ENCODE measurements at regions not wholly inside any gene's neighbourhood (a gene's known extent, or its start where the extent isn't known, plus 50 kb on each side); places are given as distances from the start of the nearest gene placed in this dataset.

GRCh38 chrX:5194806-5195205 lies 1033.9 kb downstream of the NLGN4X start (continued):
- TF ChIP-seq ZNF462 (CRISPR knock-in tag; IDR thresholded peaks at IDR 0.05) (no peak), ZNF114 (CRISPR knock-in tag; IDR thresholded peaks at IDR 0.05) (no peak), EZH2phosphoT487 (IDR thresholded peaks at IDR 0.05; ENCODE audit: unreplicated experiment) (no peak), ZNF331 (CRISPR knock-in tag; IDR thresholded peaks at IDR 0.05; ENCODE audit: low read depth) (no peak)

- DNase-seq (ENCODE audit: low spot score) (no peak), ATAC-seq (no peak)
- H3K27me3 Mint-ChIP-seq (ENCODE audit: insufficient read depth, low read depth, poor library complexity) = no peaks in the 10 kb centered on the region
- H3K9me2 ChIP-seq (ENCODE audit: insufficient read depth) = no peaks in the 10 kb centered on the region
- H3K4me1 ChIP-seq (ENCODE audit: insufficient read depth) = no peaks in the 10 kb centered on the region
- H3K79me2 ChIP-seq (replicated peaks; ENCODE audit: insufficient read depth) = no peaks in the 10 kb centered on the region
- H3K36me3 Mint-ChIP-seq (ENCODE audit: low read depth) = no peaks in the 10 kb centered on the region; the same call in 2 of the 3 replicates
- no peaks in the 10 kb centered on the region for H3F3A ChIP-seq (replicated peaks; ENCODE audit: low read depth)
- H3K9me3 Mint-ChIP-seq = 0 out of 3 replicates have a peak, but pooled peaks cover 2% of the 10 kb centered on the region
- H3K27ac ChIP-seq (ENCODE audit: low read depth) = no peak overlapping the region
- peak overlapping the region; percentile 28; the same call in 1 of the 2 replicates for H2AFZ ChIP-seq
- no peak overlapping the region for H3K4me3 Mint-ChIP-seq
- H3K4me3 ChIP-seq = no peak overlapping the region
- H3K36me3 ChIP-seq (ENCODE audit: insufficient read depth) = no peaks in the 10 kb centered on the region
- no peaks in the 10 kb centered on the region for H3K4me1 Mint-ChIP-seq
- no peaks in the 10 kb centered on the region for H4K20me1 ChIP-seq (replicated peaks; ENCODE audit: insufficient read depth)
- H3K27me3 ChIP-seq (ENCODE audit: insufficient read depth) = no peaks in the 10 kb centered on the region
- H3K27ac Mint-ChIP-seq = no peak overlapping the region
- no peak overlapping the region for H3K4me2 ChIP-seq
- TF ChIP-seq NANOG (IDR thresholded peaks at IDR 0.05; ENCODE audit: borderline replicate concordance) (no peak), EZH2 (IDR thresholded peaks at IDR 0.05; ENCODE audit: low read depth, unreplicated experiment) (no peak), CREB1 (CRISPR knock-in tag; IDR thresholded peaks at IDR 0.05; ENCODE audit: low read depth) (no peak), ZNF331 (CRISPR knock-in tag; IDR thresholded peaks at IDR 0.05; ENCODE audit: low read depth) (no peak), STAT1 (IDR thresholded peaks at IDR 0.05; ENCODE audit: unreplicated experiment) (no peak), REST (IDR thresholded peaks at IDR 0.05; ENCODE audit: unreplicated experiment) (no peak), ETS1 (IDR thresholded peaks at IDR 0.05) (no peak), POLR2AphosphoS5 (IDR thresholded peaks at IDR 0.05; ENCODE audit: low read depth) (no peak), EZH2phosphoT487 (IDR thresholded peaks at IDR 0.05; ENCODE audit: unreplicated experiment) (no peak), ZNF114 (CRISPR knock-in tag; IDR thresholded peaks at IDR 0.05) (no peak)
Measured at GRCh38 chrX:5180135-5180741, 1048.4 kb downstream of the NLGN4X start.
